ENCODE measurements at regions not wholly inside any gene's neighbourhood (a gene's known extent, or its start where the extent isn't known, plus 50 kb on each side); places are given as distances from the start of the nearest gene placed in this dataset.
"Not testable (repeated sequence)": the region's sequence is repeated elsewhere in the genome, so short reads cannot be mapped to it uniquely, and the experiment has no call there.

GRCh38 chr20:48398506-48399449 is 429.0 kb downstream of the PREX1 start:
- Histone ChIP-seq H3K27ac (ENCODE audit: low read depth, low read length) (no peak overlapping the region), H3K4me1 (ENCODE audit: control insufficient read depth, insufficient read depth, low read length) (no peaks in the 10 kb centered on the region), H3K9ac (ENCODE audit: low read length) (no peak overlapping the region), H3K4me3 (ENCODE audit: low read length) (no peak overlapping the region), H3K27me3 (ENCODE audit: control insufficient read depth, insufficient read depth, low read length) (no peaks in the 10 kb centered on the region), H3K36me3 (ENCODE audit: control insufficient read depth, insufficient read depth, low read length) (no peaks in the 10 kb centered on the region)

GRCh38 chr20:48396981-48397861 is 430.6 kb downstream of the PREX1 start:
- not testable (repeated sequence) for H3K27me3 ChIP-seq (ENCODE audit: control insufficient read depth, insufficient read depth, low read length); H3K36me3 ChIP-seq (ENCODE audit: control insufficient read depth, insufficient read depth, low read length); H3K4me1 ChIP-seq (ENCODE audit: control insufficient read depth, insufficient read depth, low read length); H3K27ac ChIP-seq (ENCODE audit: low read depth, low read length); H3K4me3 ChIP-seq (ENCODE audit: low read length); H3K9ac ChIP-seq (ENCODE audit: low read length)

GRCh38 chr20:48395816-48396546 is 431.8 kb downstream of the PREX1 start:
- H3K27me3 ChIP-seq (ENCODE audit: control insufficient read depth, insufficient read depth, low read length), result no peaks in the 10 kb centered on the region
- H3K36me3 ChIP-seq (ENCODE audit: control insufficient read depth, insufficient read depth, low read length), result no peaks in the 10 kb centered on the region
- H3K4me3 ChIP-seq (ENCODE audit: low read length), result no peak overlapping the region
- no peaks in the 10 kb centered on the region for H3K4me1 ChIP-seq (ENCODE audit: control insufficient read depth, insufficient read depth, low read length)
- no peak overlapping the region for H3K27ac ChIP-seq (ENCODE audit: low read depth, low read length)
- no peak overlapping the region for H3K9ac ChIP-seq (ENCODE audit: low read length)

GRCh38 chr20:48394415-48395081 is 433.3 kb downstream of the PREX1 start:
- Histone ChIP-seq H3K9ac (ENCODE audit: low read length) (no peak overlapping the region), H3K27ac (ENCODE audit: low read depth, low read length) (no peak overlapping the region), H3K4me3 (ENCODE audit: low read length) (no peak overlapping the region), H3K27me3 (ENCODE audit: control insufficient read depth, insufficient read depth, low read length) (no peaks in the 10 kb centered on the region), H3K4me1 (ENCODE audit: control insufficient read depth, insufficient read depth, low read length) (no peaks in the 10 kb centered on the region), H3K36me3 (ENCODE audit: control insufficient read depth, insufficient read depth, low read length) (no peaks in the 10 kb centered on the region)

- H3K4me3 ChIP-seq (ENCODE audit: low read length), result no peak overlapping the region
- no peaks in the 10 kb centered on the region for H3K4me1 ChIP-seq (ENCODE audit: control insufficient read depth, insufficient read depth, low read length)
- no peaks in the 10 kb centered on the region for H3K27me3 ChIP-seq (ENCODE audit: control insufficient read depth, insufficient read depth, low read length)
- no peak overlapping the region for H3K9ac ChIP-seq (ENCODE audit: low read length)
- H3K36me3 ChIP-seq (ENCODE audit: control insufficient read depth, insufficient read depth, low read length), result no peaks in the 10 kb centered on the region
- no peak overlapping the region for H3K27ac ChIP-seq (ENCODE audit: low read depth, low read length)
These were observed 434.0 kb downstream of the PREX1 start for GRCh38 chr20:48393737-48394314.

GRCh38 chr20:48393311-48393685 is 434.5 kb downstream of the PREX1 start:
- no peak overlapping the region for H3K27ac ChIP-seq (ENCODE audit: low read depth, low read length)
- no peak overlapping the region for H3K9ac ChIP-seq (ENCODE audit: low read length)
- no peak overlapping the region for H3K4me3 ChIP-seq (ENCODE audit: low read length)

GRCh38 chr20:48392407-48393310 is 435.1 kb downstream of the PREX1 start:
- Histone ChIP-seq H3K27ac (ENCODE audit: low read depth, low read length) (no peak overlapping the region), H3K4me1 (ENCODE audit: control insufficient read depth, insufficient read depth, low read length) (no peaks in the 10 kb centered on the region), H3K9ac (ENCODE audit: low read length) (no peak overlapping the region), H3K36me3 (ENCODE audit: control insufficient read depth, insufficient read depth, low read length) (no peaks in the 10 kb centered on the region), H3K4me3 (ENCODE audit: low read length) (no peak overlapping the region), H3K27me3 (ENCODE audit: control insufficient read depth, insufficient read depth, low read length) (no peaks in the 10 kb centered on the region)

More at GRCh38 chr20:48393311-48393685, 434.5 kb downstream of the PREX1 start:
- no peaks in the 10 kb centered on the region for H3K4me1 ChIP-seq (ENCODE audit: control insufficient read depth, insufficient read depth, low read length)
- no peaks in the 10 kb centered on the region for H3K36me3 ChIP-seq (ENCODE audit: control insufficient read depth, insufficient read depth, low read length)
- no peaks in the 10 kb centered on the region for H3K27me3 ChIP-seq (ENCODE audit: control insufficient read depth, insufficient read depth, low read length)

- Histone ChIP-seq H3K27ac (ENCODE audit: low read depth, low read length) (no peak overlapping the region), H3K9ac (ENCODE audit: low read length) (no peak overlapping the region), H3K4me3 (ENCODE audit: low read length) (no peak overlapping the region), H3K27me3 (ENCODE audit: control insufficient read depth, insufficient read depth, low read length) (no peaks in the 10 kb centered on the region), H3K36me3 (ENCODE audit: control insufficient read depth, insufficient read depth, low read length) (no peaks in the 10 kb centered on the region), H3K4me1 (ENCODE audit: control insufficient read depth, insufficient read depth, low read length) (no peaks in the 10 kb centered on the region)
These were observed 436.8 kb downstream of the PREX1 start for GRCh38 chr20:48390981-48391380.

- no peak overlapping the region for H3K9ac ChIP-seq (ENCODE audit: low read length)
- H3K27me3 ChIP-seq (ENCODE audit: control insufficient read depth, insufficient read depth, low read length), result no peaks in the 10 kb centered on the region
- H3K4me3 ChIP-seq (ENCODE audit: low read length), result no peak overlapping the region
- H3K4me1 ChIP-seq (ENCODE audit: control insufficient read depth, insufficient read depth, low read length), result no peaks in the 10 kb centered on the region
- no peak overlapping the region for H3K27ac ChIP-seq (ENCODE audit: low read depth, low read length)
- no peaks in the 10 kb centered on the region for H3K36me3 ChIP-seq (ENCODE audit: control insufficient read depth, insufficient read depth, low read length)
These were observed 440.1 kb downstream of the PREX1 start for GRCh38 chr20:48387675-48388074.

- H3K9ac ChIP-seq (ENCODE audit: low read length), result no peak overlapping the region
These were observed 442.3 kb downstream of the PREX1 start for GRCh38 chr20:48385527-48385926.

GRCh38 chr20:48385114-48385513 is 442.7 kb downstream of the PREX1 start:
- Histone ChIP-seq H3K9ac (ENCODE audit: low read length) (no peak overlapping the region), H3K36me3 (ENCODE audit: control insufficient read depth, insufficient read depth, low read length) (no peaks in the 10 kb centered on the region), H3K4me3 (ENCODE audit: low read length) (no peak overlapping the region), H3K4me1 (ENCODE audit: control insufficient read depth, insufficient read depth, low read length) (peaks cover 7% of the 10 kb centered on the region), H3K27ac (ENCODE audit: low read depth, low read length) (no peak overlapping the region), H3K27me3 (ENCODE audit: control insufficient read depth, insufficient read depth, low read length) (no peaks in the 10 kb centered on the region)

More at GRCh38 chr20:48385527-48385926, 442.3 kb downstream of the PREX1 start:
- Histone ChIP-seq H3K27me3 (ENCODE audit: control insufficient read depth, insufficient read depth, low read length) (no peaks in the 10 kb centered on the region), H3K4me3 (ENCODE audit: low read length) (no peak overlapping the region), H3K27ac (ENCODE audit: low read depth, low read length) (no peak overlapping the region), H3K4me1 (ENCODE audit: control insufficient read depth, insufficient read depth, low read length) (peaks cover 7% of the 10 kb centered on the region), H3K36me3 (ENCODE audit: control insufficient read depth, insufficient read depth, low read length) (no peaks in the 10 kb centered on the region)
